PC-9 (cell line): ENCODE measurements at regions not wholly inside any gene's neighbourhood (a gene's known extent, or its start where the extent isn't known, plus 50 kb on each side); places are given as distances from the start of the nearest gene placed in this dataset.

Source experiments
- EZH2 ChIP-seq: fragments of 200-600 bp; sonication (generic); IDR thresholded peaks from 2 replicates; pipeline ENCODE4 v1.8.0; 2017; ENCODE audit warnings: antibody characterized with exemption, low read depth
- TF ChIP-seq, protein P1 (sequence below): fragments of 200-600 bp; sonication (generic); conservative IDR thresholded peaks from 2 replicates; pipeline ENCODE4 v1.6.1; 2017; ENCODE audit warnings: mixed run types, antibody characterized with exemption, mild to moderate bottlenecking, moderate library complexity

DNA sequence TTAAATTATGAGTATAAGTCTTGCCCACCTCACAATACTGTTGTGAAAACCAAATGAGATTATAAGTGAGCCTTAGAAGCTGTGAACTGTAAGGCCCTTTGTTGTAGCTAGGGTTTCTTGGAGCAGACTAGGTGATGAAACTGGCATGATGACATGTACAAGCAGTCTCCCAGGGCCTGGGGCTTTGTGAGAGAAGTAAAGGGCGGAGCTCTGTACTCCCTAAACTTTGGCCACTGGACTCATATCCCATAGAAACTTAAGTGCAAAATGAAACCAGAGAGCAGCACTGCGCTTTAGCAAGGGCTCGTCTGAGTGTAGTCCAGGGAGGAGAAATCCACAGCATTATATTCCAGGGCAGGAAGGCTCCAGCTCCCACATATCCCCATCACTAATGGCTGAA lies 385.6 kb upstream of the FGF16 start:
- TF ChIP-seq, protein P1, sequence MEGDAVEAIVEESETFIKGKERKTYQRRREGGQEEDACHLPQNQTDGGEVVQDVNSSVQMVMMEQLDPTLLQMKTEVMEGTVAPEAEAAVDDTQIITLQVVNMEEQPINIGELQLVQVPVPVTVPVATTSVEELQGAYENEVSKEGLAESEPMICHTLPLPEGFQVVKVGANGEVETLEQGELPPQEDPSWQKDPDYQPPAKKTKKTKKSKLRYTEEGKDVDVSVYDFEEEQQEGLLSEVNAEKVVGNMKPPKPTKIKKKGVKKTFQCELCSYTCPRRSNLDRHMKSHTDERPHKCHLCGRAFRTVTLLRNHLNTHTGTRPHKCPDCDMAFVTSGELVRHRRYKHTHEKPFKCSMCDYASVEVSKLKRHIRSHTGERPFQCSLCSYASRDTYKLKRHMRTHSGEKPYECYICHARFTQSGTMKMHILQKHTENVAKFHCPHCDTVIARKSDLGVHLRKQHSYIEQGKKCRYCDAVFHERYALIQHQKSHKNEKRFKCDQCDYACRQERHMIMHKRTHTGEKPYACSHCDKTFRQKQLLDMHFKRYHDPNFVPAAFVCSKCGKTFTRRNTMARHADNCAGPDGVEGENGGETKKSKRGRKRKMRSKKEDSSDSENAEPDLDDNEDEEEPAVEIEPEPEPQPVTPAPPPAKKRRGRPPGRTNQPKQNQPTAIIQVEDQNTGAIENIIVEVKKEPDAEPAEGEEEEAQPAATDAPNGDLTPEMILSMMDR = no peak
- TF ChIP-seq EZH2 = no peak
